IgD-negative memory B cell (primary cell): ENCODE measurements at regions not wholly inside any gene's neighbourhood (a gene's known extent, or its start where the extent isn't known, plus 50 kb on each side); places are given as distances from the start of the nearest gene placed in this dataset.
"Not testable (repeated sequence)": the region's sequence is repeated elsewhere in the genome, so short reads cannot be mapped to it uniquely, and the experiment has no call there.

ENCODE experiments used
- H3K27ac Mint-ChIP-seq, 3 donors: one replicate each; pipeline ENCODE4 v1.8.0; 2020 to 2022; ENCODE audit warnings: mild to moderate bottlenecking in 3 of 3, mixed read lengths in 3 of 3, moderate library complexity in 1 of 3
- H3K27me3 Mint-ChIP-seq: one replicate; pipeline ENCODE4 v1.8.0; 2021; ENCODE audit warnings: mixed read lengths
- H3K36me3 Mint-ChIP-seq: one replicate; pipeline ENCODE4 v1.8.0; 2020; ENCODE audit warnings: mild to moderate bottlenecking, mixed read lengths
- H3K4me1 Mint-ChIP-seq, 3 donors: one replicate each; pipeline ENCODE4 v1.8.0; 2020 to 2022; ENCODE audit warnings: mixed read lengths in 3 of 3, mild to moderate bottlenecking in 1 of 3
- H3K4me3 Mint-ChIP-seq, 4 donors: one replicate each; pipeline ENCODE4 v1.8.0; 2020 to 2022; ENCODE audit warnings: mild to moderate bottlenecking in 4 of 4, mixed read lengths in 4 of 4, moderate library complexity in 3 of 4
- H3K9me3 Mint-ChIP-seq, 3 donors: one replicate each; pipeline ENCODE4 v1.8.0; 2020 to 2021; ENCODE audit warnings: mixed read lengths in 3 of 3, mild to moderate bottlenecking in 1 of 3

- Mint-ChIP-seq H3K27me3 (no peaks in the 10 kb centered on the region), H3K36me3 (no peaks in the 10 kb centered on the region), H3K9me3 (no peaks in the 10 kb centered on the region), H3K4me3 (no peak overlapping the region), H3K4me1 (no peaks in the 10 kb centered on the region), H3K27ac (no peak overlapping the region)
These were observed 220.3 kb downstream of the ARL4A start for GRCh38 chr7:12907774-12908173.

- H3K4me1 Mint-ChIP-seq, result no peaks in the 10 kb centered on the region
- peaks cover 0 to 3% (median 0%) of the 10 kb centered on the region in 3 donors for H3K9me3 Mint-ChIP-seq
- H3K27me3 Mint-ChIP-seq, result no peaks in the 10 kb centered on the region
- no peak overlapping the region for H3K4me3 Mint-ChIP-seq
- H3K36me3 Mint-ChIP-seq, result no peaks in the 10 kb centered on the region
- no peak overlapping the region for H3K27ac Mint-ChIP-seq
These were observed 222.1 kb downstream of the ARL4A start for GRCh38 chr7:12909483-12909882.

DNA sequence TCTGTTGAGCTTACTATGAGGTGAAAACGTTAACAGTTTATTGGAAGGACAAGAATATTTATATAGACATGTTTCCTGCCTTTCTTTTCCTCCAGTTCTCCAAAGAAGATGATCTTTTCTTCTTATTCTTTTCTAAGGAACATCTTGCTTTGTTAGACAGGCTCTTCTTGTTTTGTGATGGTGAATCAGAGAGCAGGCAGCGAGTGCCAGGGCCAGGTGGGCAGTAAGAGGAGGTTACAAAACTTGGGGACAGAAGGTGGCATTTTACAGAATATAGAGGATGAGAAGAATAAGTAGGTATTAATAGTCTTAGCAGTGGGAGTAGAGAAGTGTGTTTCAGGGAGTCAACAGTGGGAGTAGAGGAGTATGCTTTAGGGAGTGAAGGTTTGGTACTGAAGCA is 223.6 kb downstream of the ARL4A start:
- Mint-ChIP-seq H3K9me3 (peaks cover 0 to 3% (median 0%) of the 10 kb centered on the region in 3 donors), H3K27me3 (no peaks in the 10 kb centered on the region), H3K27ac (no peak overlapping the region), H3K4me1 (no peaks in the 10 kb centered on the region), H3K36me3 (no peaks in the 10 kb centered on the region), H3K4me3 (no peak overlapping the region)

DNA sequence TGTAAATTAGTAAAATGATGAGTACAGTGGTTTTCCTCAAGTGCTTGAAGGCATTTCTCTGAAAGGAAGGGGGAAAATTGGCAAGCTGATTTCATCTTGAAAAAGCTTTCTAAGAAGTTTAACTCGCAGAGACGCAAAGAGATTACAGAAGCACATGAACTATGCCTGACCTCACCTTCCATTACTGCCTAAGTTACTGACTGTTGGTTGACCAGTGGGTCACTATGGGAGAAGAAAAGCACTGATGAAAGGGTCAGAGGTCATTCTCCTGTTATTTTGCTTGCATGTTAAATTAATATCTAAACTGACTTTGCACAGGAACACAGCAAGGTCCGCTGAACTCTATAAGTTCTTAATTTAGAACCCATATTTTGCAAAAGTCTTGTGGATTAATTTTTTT is 225.6 kb downstream of the ARL4A start:
- no peaks in the 10 kb centered on the region for H3K4me1 Mint-ChIP-seq
- H3K9me3 Mint-ChIP-seq, result peaks cover 0 to 4% (median 3%) of the 10 kb centered on the region in 3 donors
- no peaks in the 10 kb centered on the region for H3K36me3 Mint-ChIP-seq
- H3K27ac Mint-ChIP-seq, result no peak overlapping the region
- H3K4me3 Mint-ChIP-seq, result no peak overlapping the region
- no peaks in the 10 kb centered on the region for H3K27me3 Mint-ChIP-seq

DNA sequence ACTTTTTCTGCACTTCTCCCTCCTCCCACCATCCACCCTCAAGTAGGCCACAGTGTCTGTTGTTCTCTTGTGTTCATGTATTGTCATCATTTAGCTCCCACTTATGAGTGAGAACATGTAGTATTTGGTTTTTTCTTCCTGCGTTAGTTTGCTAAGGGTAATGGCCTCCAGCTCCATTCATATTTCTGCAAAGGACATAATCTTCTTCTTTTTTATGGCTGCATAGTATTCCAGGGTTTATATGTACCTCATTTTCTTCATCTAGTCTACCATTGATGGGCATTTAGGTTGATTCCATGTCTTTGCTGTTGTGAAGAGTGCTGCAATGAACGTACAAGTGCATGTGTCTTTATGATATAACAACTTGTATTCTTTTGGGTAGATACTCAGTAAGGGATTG is 230.4 kb downstream of the ARL4A start:
- H3K4me3 Mint-ChIP-seq, result no peak overlapping the region
- no peak overlapping the region for H3K27ac Mint-ChIP-seq
- H3K36me3 Mint-ChIP-seq, result no peaks in the 10 kb centered on the region
- H3K9me3 Mint-ChIP-seq, result peaks cover 0 to 4% (median 3%) of the 10 kb centered on the region in 3 donors
- H3K27me3 Mint-ChIP-seq, result peaks cover 1% of the 10 kb centered on the region
- H3K4me1 Mint-ChIP-seq, result no peaks in the 10 kb centered on the region

DNA sequence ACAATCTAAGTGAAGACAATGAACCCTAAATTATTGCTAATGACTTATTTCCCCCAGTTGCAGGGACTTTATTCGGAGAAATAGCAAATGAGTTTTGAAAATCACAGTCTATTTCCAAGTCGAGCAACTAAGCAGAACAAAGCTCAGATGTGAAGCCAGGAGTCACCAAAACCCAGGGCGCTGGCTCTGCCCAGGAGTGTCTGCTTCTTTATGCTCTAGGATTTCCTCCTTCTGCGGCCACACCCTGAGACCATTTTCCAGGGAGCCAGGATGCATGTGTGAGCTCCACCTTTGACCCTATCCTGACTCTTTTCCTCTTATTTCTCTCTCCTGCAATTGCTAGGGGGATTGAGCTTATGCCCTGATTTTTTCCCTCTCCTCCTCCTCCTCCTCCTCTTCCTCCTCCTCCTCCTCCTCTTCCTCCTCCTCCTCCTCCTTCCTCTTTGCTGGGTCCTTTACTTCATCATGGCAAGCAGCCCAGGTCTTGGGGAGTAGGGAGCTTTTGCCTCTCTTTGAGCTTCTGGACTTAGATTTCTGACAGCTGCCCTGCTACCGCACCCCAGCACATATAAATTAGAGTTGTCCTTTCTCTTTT is 234.4 kb downstream of the ARL4A start:
- H3K27me3 Mint-ChIP-seq, result peaks cover 3% of the 10 kb centered on the region

GRCh38 chr7:12923971-12924370 is 236.5 kb downstream of the ARL4A start:
- Mint-ChIP-seq H3K27ac (no peak overlapping the region), H3K4me3 (no peak overlapping the region), H3K36me3 (no peaks in the 10 kb centered on the region), H3K9me3 (no peaks in the 10 kb centered on the region), H3K27me3 (peaks cover 3% of the 10 kb centered on the region), H3K4me1 (no peaks in the 10 kb centered on the region)

More for the DNA sequence above, 234.4 kb downstream of the ARL4A start:
- no peaks in the 10 kb centered on the region for H3K36me3 Mint-ChIP-seq
- H3K4me1 Mint-ChIP-seq, result no peaks in the 10 kb centered on the region
- no peak overlapping the region for H3K27ac Mint-ChIP-seq
- no peak overlapping the region for H3K4me3 Mint-ChIP-seq
- peaks cover 0 to 4% (median 0%) of the 10 kb centered on the region in 3 donors for H3K9me3 Mint-ChIP-seq

GRCh38 chr7:12926206-12926605 is 238.8 kb downstream of the ARL4A start:
- Mint-ChIP-seq H3K27ac (no peak overlapping the region), H3K27me3 (peaks cover 1% of the 10 kb centered on the region), H3K4me3 (no peak overlapping the region), H3K36me3 (no peaks in the 10 kb centered on the region), H3K4me1 (no peaks in the 10 kb centered on the region), H3K9me3 (no peaks in the 10 kb centered on the region)

GRCh38 chr7:12927635-12928434 is 240.4 kb downstream of the ARL4A start:
- no peaks in the 10 kb centered on the region for H3K36me3 Mint-ChIP-seq
- no peaks in the 10 kb centered on the region for H3K9me3 Mint-ChIP-seq
- H3K27me3 Mint-ChIP-seq, result peaks cover 1% of the 10 kb centered on the region
- H3K4me3 Mint-ChIP-seq, result no peak overlapping the region
- no peaks in the 10 kb centered on the region for H3K4me1 Mint-ChIP-seq
- no peak overlapping the region for H3K27ac Mint-ChIP-seq

DNA sequence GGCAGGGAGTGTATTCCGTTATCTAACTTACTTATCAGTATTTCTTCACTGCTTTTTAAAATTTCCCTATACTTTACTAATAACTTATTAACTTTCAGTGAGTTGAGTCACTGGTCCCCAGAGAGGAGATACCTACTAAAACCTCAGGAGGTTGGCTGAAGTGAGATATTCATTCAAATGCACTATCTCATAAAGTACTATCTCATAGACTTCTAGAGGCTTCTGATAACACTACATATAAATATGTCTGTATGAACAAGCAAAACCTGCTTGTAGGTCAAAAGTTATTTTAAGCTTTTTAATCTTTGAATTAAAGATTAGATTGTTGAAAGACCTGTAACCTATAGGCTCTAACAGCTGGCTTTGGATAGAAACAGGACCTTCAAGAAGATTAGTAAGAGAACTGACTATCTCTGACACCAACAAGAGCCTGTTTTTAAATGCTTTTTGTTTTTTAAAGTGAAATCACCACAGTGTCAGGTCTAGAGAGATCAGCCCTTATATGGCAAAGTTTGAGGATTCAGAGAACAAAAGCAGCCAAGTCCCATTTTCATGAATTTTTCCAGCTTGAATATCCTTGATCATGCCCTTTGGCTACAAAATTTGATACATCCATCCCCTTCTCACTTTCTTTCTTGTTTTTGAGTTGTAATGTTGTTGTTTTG is 242.2 kb downstream of the ARL4A start:
- Mint-ChIP-seq H3K4me3 (no peak overlapping the region), H3K36me3 (no peaks in the 10 kb centered on the region), H3K27me3 (no peaks in the 10 kb centered on the region), H3K9me3 (no peaks in the 10 kb centered on the region), H3K27ac (no peak overlapping the region), H3K4me1 (no peaks in the 10 kb centered on the region)

DNA sequence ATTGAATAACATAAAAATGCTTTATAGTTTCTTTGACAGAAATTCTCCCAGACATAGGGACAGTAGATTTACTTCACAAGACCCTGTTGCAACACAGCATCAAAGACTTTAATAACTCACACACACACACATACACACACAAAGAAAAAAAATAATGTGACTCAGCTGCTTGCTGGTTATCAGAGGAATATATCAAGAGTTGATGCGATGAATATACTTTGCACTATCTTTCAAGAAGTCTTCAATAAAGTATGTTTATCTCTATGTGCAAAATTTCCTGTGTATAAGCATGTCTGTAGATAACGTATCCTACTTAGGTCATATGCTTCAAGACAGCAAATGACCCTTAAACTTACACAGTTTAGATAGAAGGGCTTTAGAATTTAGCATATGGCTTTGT is 243.1 kb downstream of the ARL4A start:
- no peaks in the 10 kb centered on the region for H3K9me3 Mint-ChIP-seq
- no peaks in the 10 kb centered on the region for H3K4me1 Mint-ChIP-seq
- H3K4me3 Mint-ChIP-seq, result no peak overlapping the region

DNA sequence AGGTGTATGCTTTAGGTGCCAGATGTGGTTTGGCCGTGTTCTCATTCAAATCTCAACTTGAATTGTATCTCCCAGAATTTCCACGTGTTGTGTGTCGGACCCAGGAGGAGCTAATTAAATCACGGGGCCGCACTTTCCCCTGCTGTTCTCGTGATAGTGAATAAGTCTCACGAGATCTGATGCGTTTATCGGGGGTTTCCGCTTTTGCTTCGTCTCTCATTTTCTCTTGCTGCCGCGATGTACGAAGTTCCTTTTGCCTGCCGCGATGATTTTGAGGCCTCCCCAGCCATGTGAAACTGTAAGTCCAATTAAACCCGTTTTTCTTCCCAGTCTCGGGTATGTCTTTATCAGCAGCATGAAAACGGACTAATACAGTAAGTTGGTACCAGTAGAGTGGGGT is 244.0 kb downstream of the ARL4A start:
- H3K9me3 Mint-ChIP-seq, H3K27ac Mint-ChIP-seq, H3K4me3 Mint-ChIP-seq, H3K27me3 Mint-ChIP-seq, H3K36me3 Mint-ChIP-seq, H3K4me1 Mint-ChIP-seq: not testable (repeated sequence)

More for the DNA sequence above, 243.1 kb downstream of the ARL4A start:
- no peaks in the 10 kb centered on the region for H3K36me3 Mint-ChIP-seq
- no peak overlapping the region for H3K27ac Mint-ChIP-seq
- H3K27me3 Mint-ChIP-seq, result no peaks in the 10 kb centered on the region

GRCh38 chr7:12939694-12940093 is 252.3 kb downstream of the ARL4A start:
- Mint-ChIP-seq H3K27ac (no peak overlapping the region), H3K4me3 (no peak overlapping the region), H3K27me3 (no peaks in the 10 kb centered on the region), H3K4me1 (no peaks in the 10 kb centered on the region), H3K9me3 (no peaks in the 10 kb centered on the region), H3K36me3 (no peaks in the 10 kb centered on the region)

- H3K36me3 Mint-ChIP-seq, result no peaks in the 10 kb centered on the region
These were observed 254.1 kb downstream of the ARL4A start for GRCh38 chr7:12941512-12941911.

DNA sequence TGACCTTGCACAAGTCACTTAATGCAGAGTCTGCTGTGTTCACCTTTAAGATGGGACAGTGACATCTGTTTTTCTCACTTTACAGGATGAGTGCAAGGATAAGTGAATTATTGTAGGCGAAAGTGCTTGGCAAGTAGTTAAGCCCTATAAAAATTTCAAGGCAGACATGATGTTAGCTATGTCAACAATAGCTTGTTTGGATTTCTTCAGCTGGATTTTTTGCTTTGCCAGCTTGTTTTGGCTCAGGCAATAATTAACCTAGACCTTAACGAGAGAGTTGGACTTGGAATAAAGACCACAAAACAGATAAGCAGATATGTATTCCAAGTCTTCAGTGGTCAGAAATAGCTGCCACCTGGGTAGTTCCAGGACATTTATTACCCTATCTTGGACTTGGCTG is 255.2 kb downstream of the ARL4A start:
- Mint-ChIP-seq H3K27me3 (no peaks in the 10 kb centered on the region), H3K27ac (no peak overlapping the region), H3K4me3 (no peak overlapping the region), H3K9me3 (no peaks in the 10 kb centered on the region), H3K36me3 (no peaks in the 10 kb centered on the region), H3K4me1 (no peaks in the 10 kb centered on the region)

More at GRCh38 chr7:12941512-12941911, 254.1 kb downstream of the ARL4A start:
- Mint-ChIP-seq H3K27ac (no peak overlapping the region), H3K27me3 (no peaks in the 10 kb centered on the region), H3K4me3 (no peak overlapping the region), H3K9me3 (no peaks in the 10 kb centered on the region), H3K4me1 (no peaks in the 10 kb centered on the region)

DNA sequence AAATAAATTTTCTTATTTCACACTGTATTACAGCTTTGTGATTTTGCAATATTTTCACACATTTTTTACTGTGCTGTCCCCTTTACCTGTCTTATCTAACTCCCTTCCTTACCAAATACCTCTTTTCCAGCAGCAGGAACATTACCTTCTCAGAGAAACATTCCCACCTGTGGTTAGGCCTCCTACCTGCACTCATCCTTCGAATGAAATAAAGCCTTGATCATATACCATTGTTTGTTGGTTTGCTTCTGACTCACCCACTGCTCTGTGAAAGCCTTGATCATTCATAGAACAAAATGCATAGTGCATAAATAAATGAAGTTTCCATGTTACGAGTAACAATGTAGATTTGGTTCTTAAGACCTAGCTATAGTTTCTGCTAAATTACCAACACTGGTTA is 256.3 kb downstream of the ARL4A start:
- Mint-ChIP-seq H3K9me3 (no peaks in the 10 kb centered on the region), H3K4me1 (no peaks in the 10 kb centered on the region), H3K27me3 (no peaks in the 10 kb centered on the region), H3K4me3 (no peak overlapping the region), H3K36me3 (no peaks in the 10 kb centered on the region), H3K27ac (no peak overlapping the region)
